Activated CD4-positive, alpha-beta T cell treated with anti-CD3 and anti-CD28 coated beads, Interleukin-2, amount 50 U/mL, for 24 hours (primary cell): ENCODE measurements at regions not wholly inside any gene's neighbourhood (a gene's known extent, or its start where the extent isn't known, plus 50 kb on each side); places are given as distances from the start of the nearest gene placed in this dataset.
"Not testable (repeated sequence)": the region's sequence is repeated elsewhere in the genome, so short reads cannot be mapped to it uniquely, and the experiment has no call there.

ENCODE experiments used
- DNase-seq, 2 donors: peaks; one replicate each; pipeline ENCODE4 v3.0.0-alpha.2; 2020; ENCODE audit warnings: low read depth in 1 of 2, low spot score in 1 of 2

GRCh38 chr16:32115562-32115961, 137.5 kb upstream of the TP53TG3D start:
- DNase-seq: not testable (repeated sequence)

- no peak for DNase-seq
These were observed 137.0 kb upstream of the TP53TG3D start for GRCh38 chr16:32116080-32116479.

- DNase-seq: not testable (repeated sequence)
These were observed 136.6 kb upstream of the TP53TG3D start for GRCh38 chr16:32116533-32116932.

- DNase-seq: not testable (repeated sequence)
These were observed 132.7 kb upstream of the TP53TG3D start for GRCh38 chr16:32120372-32120771.

- not testable (repeated sequence) for DNase-seq
These were observed 132.3 kb upstream of the TP53TG3D start for GRCh38 chr16:32120779-32121178.

GRCh38 chr16:32121273-32121900, 131.7 kb upstream of the TP53TG3D start:
- not testable (repeated sequence) for DNase-seq

GRCh38 chr16:32152434-32152833, 100.7 kb upstream of the TP53TG3D start:
- not testable (repeated sequence) for DNase-seq

- not testable (repeated sequence) for DNase-seq
These were observed 65.0 kb upstream of the TP53TG3D start for GRCh38 chr16:32187918-32188669.

- not testable (repeated sequence) for DNase-seq
These were observed 50.5 kb upstream of the TP53TG3D start for GRCh38 chr16:32202585-32202984.
